ENCODE measurements at regions not wholly inside any gene's neighbourhood (a gene's known extent, or its start where the extent isn't known, plus 50 kb on each side); places are given as distances from the start of the nearest gene placed in this dataset.
"Not testable (repeated sequence)": the region's sequence is repeated elsewhere in the genome, so short reads cannot be mapped to it uniquely, and the experiment has no call there.

DNA sequence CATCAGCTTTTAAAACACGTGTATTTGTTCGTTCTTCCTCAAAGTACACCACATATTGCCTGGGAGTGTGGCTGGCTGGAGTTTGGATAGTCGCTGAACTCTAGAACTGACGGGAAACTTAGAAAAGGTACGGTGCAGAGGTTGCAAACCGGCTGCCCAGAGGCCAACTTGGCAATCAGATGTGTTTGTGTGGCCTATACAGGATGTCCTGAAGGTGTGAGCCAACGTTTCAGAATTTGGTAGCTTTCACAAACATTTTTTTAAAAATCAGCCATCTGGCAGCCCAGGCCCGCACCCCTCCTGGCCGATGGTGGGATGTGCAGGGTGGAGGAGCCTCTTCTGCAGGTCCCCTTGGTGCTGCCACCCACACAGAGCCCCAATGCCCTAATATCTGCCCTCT, 73.6 kb upstream of the SLC25A33 start:
- no peak for DNase-seq (ENCODE audit: low read depth, low spot score)

DNA sequence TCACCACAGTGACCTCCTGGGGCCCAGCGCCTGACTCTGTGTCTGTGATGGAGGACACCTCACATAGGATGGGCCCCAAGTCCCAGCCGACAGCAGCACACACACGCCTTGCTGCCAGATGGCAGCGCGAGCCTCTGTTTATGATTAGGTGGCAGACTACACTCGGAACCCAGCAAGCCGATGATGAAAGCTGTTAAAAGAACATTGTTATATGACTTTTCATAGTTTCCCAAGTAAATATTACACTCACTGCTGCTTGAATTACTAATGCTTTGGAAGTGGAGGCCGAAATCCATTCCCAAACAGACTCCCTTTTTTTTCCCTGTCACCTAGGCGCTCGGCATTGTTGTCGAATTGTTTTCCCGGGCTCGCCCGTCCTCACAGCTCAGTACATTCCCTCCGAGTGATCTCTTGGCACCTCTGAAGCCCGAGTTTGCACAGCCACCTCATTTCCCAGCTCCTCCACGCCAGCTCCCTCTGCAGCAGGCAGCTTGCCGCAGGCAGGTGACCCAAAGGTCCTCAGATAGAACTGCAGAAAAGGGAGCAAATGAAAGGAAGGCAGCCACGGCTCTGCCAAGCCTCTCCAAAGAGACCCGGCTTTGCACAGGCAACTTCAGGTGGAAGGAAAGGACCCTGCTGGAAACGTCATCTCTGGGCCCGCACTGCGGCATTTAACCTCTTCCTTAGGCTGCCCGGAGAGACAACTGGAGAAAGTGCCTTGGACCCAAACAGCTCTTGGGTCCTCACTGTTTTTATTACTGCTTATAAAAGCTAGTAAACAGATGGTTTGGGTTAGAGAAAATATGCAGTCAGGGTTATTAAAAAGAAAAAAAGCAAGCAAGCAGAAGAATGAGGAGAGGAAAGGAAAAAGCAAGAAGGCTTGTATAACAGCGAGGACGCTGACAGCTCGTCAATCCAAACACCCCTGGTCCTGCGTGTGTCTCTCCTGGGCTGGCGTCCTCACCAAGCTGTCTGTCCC, 72.2 kb upstream of the SLC25A33 start:
- no peak for DNase-seq (ENCODE audit: low read depth, low spot score)

DNA sequence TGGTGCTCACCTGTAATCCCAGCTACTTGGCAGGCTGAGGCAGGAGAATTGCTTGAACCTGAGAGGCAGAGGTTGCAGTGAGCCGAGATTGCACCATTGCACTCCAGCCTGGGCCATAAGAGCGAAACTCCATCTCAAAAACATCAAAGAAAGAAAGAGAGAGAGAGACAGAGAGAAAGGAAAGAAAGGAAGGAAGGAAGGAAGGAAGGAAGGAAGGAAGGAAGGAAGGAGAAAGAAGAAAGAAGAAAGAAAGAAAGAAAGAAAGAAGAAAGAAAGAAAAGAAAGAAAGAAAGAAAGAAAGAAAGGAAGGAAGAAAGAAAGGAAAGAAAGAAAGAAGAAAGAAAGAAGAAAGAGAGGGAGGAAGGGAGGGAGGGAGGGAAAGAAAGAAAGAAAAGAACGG, 69.4 kb upstream of the SLC25A33 start:
- DNase-seq (ENCODE audit: low read depth, low spot score) = not testable (repeated sequence)

DNA sequence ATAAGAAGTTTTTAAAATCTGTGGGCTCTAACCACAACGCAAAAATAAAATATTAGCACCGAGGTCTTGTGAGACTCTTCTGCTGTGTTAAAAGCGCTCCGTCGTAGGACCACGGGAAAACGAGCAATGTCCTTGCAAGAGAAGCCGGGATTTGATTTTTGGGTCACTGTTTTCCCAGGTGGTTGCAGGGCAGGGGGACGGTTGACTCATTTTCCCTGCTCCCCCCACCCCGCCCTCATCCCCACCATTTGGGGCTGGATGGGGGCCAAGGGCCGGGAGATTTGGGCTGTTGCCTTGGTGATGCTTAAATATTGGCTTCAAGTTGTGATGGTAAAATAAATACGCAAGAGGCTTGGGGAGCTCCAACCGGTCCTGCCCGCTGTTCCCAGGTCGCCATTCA, 67.6 kb upstream of the SLC25A33 start:
- no peak for DNase-seq (ENCODE audit: low read depth, low spot score)

DNA sequence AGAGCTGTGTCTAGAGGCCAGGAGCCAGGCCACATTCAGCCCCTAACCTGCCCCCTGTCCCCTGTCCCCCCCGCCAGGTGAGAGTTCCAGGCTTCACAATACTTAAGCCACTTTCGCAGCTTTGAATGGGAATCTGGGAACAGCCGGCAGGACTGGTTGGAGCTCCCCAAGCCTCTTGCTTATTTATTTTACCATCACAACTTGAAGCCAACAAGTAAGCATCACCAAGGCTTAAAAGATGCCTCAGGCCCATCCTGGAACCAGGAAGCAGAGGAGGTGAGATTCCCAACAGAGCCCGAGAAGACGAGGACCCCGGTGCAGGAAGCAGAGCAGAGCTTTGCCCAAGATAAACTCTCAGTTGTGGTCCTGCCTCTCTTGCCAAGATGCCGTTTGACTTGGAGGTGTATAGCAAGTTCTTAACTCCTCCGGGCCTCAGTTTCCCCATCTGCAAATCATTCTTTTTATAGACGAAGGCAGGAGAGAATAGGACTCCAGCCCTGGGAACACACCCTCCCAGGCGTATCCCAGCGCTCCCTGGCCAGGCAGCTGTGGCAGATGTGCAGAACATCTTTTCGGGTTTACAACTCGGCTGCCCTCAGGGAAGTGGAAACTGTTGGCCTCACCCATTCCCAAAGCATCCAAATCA, 66.8 kb upstream of the SLC25A33 start:
- DNase-seq (ENCODE audit: low read depth, low spot score) = no peak

DNA sequence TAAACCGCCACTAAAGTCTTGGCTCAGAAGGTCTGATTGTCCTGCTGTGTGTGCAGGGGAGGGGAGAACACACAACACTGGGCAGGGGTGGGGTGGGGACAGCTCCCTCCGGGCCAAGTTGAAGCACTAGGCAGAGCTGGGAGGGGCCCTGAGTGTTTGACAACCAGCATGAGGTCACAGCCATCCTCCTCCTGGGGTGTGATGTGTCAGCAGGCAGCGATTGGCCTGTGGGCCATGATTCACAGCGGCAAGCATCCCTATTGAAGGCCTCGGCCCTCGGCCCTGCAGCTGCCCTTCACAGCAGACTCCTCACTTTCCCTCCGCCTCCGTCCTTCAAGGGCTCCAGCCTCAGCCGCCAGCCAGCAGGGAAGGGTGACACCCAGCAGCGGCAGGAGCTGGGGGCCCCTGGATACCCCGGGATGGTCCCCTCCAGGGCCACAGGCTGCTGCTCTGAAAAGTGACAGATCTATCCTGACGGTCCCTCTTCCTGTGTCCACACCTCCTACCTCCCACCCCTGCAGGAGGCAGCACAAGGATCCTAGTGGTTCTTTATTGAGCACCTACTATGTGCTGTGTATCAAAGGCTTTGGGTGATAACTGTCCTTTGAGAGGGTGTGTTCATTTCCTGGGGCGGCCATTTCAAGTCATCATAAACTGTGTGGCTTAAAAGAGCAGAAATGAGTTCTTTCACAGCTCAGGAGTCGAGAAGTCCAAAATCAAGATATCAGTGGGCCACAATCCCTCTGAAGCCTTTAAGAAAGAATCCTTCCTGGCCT, 66.0 kb upstream of the SLC25A33 start:
- DNase-seq (ENCODE audit: low read depth, low spot score) = no peak

DNA sequence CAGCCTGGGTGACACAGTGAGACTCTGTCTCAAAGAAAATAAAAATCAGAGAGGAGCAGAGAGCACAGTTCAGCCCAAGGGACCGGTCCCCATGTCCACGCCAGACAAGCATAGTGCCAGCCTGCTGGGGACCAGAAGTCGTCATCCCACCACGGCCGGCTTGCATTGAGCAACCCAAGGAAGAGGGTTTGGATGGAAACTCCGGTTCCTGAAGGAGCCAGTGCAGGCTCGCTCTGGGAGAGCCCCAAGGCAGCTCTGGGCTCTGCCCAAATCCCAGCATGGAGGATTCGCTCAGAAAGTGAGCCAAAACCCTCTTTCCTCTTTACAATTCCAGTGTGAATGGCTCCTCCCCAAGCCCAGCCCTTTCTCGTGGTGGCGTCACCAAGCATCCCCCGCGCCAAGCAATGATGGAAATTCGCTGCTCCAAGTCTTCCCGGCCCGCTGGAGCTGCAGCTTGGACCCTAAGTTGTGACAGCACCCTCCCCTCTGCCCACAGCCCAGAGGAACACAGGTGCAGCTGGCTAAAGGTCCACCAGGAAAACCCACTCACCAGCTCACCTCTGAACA, 64.1 kb upstream of the SLC25A33 start:
- DNase-seq (ENCODE audit: low read depth, low spot score) = no peak

DNA sequence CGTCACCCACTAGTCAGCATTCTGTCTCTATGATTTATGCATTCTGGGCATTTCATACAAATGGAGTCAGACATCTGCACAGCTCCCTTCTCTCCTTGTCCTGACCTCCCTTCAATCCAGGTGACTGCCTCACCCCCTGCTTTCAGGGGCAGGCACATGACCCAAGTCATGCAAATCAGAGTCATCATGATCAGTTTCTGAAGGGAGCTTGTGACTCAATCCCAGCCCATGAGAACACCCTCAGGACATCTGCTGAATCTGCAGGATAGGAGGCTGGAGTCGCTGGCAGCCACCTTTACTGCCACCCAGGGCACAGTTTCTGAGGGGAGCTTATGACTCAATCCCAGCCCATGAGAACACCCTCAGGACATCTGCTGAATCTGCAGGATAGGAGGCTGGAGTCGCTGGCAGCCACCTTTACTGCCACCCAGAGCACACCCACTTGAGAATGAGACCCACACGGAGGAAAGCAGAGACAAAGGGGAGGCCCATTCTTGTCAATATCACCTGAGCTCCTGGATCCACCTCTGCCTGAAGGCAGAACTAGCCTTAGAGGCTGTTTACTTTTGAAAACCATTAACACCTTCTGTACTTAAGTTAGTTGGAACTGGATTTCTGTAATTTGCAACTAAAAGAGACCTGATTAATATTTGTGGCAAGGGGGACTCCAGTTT, 62.3 kb upstream of the SLC25A33 start:
- no peak for DNase-seq (ENCODE audit: low read depth, low spot score)

DNA sequence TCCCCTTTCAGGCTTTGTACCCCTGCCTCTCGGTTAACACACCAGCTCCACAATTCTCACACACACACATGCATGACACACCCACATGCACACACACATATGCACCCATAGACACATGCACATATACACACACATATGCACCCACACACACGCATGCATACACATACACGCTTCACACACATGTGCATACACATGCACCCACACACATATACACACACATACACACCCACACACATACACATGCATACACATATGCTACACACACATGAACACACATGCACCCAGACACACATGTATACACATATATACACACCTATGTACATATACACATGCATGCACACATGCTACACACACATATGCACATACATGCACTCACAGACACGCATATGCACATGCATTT, 61.7 kb upstream of the SLC25A33 start:
- DNase-seq (ENCODE audit: low read depth, low spot score) = no peak

DNA sequence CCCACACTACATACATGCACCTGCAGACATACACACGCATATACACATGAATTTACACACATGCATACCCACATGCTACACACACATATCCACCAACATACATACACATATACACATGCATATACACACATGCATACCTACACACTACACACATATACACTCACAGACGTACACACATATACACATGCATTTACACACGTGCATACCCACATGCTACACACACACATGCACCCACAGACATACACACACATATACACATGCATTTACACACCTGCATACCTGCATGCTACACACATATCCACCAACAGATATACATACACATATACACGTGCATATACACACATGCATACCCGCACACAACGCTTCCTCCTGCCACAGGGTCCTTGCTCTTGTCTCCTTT, 61.2 kb upstream of the SLC25A33 start:
- no peak for DNase-seq (ENCODE audit: low read depth, low spot score)

DNA sequence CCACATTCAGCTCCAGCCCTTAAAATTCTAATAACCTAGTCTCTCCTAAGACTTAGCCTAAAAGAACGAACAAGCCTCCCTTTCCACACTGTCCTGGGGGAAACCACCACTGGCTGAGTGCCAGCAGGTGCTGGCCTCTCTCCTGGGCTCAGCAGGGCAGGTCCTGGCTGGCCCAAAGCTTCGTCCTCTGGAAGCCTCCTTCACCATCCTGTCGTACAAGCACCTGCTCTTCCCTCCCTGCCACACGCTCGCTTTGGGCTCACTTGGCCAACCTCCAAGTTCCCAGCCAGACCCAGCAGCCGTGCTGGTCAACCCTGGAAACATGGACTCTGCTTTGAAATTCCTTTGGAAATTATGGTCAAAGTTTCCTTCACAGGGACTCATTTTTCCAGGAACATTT, 58.2 kb upstream of the SLC25A33 start:
- DNase-seq (ENCODE audit: low read depth, low spot score) = no peak

DNA sequence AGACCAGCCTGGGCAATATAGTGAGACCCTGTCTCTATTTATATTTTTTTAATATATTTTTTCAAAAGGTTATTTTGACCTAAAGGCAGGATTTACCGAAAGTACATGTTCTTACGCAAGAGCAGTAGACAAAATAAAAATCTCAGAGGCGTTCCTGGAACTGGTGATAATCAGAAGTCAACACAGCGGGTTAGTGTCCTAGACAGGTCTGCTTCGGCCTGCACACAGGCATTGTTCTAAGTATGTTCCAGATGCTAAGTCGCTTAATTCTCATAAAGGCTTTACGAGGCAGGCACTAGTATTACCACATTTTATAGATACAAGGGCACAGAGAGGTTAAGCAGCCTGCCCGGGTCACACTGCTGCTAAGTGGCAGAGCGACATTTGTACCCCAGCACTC, 56.9 kb upstream of the SLC25A33 start:
- DNase-seq (ENCODE audit: low read depth, low spot score) = no peak

DNA sequence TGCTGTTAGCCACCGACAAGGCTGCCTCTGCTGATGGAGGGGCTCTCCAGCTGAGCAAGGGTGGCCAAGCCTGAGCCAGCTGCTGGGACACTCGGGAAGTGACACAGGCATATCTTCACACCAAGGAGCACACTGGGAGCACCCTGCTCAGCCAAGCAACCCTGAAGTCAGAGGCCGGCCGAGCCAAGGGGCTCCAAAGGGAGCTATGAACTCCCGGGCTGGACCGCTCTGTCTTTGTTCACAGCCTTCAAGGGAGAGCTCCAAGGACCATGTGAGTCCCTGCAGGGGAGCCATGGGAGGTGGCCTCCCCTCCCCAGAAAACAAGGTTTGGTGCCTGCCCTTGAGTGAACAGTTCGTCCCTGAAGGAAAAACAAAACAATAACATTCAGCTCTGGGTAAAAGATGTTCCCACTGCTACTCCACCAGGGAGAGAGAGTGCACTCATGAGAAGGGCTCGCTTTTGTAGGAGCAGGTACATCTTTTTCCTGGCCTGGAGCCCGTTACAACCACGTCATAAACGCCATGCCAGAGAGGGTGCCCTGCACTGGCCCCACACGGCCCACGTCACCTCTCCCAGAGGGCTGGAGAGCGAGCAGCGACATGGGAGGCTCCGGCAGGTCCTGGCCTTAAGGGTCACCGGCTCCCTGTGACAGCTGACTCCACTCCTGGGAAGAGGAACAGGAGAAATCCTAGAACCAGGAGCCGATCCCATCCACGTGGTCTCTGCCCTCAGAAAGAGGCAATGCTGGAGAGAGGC, 56.3 kb upstream of the SLC25A33 start:
- no peak for DNase-seq (ENCODE audit: low read depth, low spot score)

DNA sequence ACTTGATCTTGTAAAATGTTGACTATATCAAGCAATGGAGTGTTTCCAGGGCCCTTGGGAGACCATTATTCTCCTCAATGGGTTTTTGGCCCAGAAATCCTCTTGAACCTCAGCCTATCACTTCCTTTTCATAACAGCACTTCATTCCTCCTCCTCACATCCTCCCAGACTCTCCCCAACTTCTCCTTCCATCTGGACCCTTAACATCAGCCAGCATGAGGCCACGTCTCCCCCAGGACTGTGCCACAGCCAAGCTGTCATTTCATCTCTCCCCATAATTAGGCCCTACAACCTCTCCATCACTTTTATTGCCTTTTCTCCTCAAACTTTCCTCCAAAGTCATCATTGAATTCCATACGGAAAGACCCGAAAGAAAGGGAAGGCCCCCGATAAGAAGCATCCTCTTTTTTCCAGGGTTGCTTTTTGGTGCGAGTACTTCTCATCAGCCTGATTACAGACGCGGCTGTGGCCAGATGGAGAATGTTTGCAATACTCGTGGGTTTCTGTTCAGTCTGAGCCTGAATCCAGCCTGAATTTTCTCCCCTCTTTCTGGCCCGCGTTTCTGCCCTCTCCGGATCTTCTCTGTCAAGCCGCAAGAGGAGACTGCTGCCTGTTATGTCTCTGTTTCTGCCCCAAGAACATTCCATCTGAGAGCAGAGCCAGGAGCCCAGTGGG, 52.7 kb upstream of the SLC25A33 start:
- DNase-seq (ENCODE audit: low read depth, low spot score) = no peak

All from iPS DF 19.7 (cell line).